PC-9 (cell line): ENCODE measurements at regions not wholly inside any gene's neighbourhood (a gene's known extent, or its start where the extent isn't known, plus 50 kb on each side); places are given as distances from the start of the nearest gene placed in this dataset.

Experiments
- BruUV-seq: library from RNA; stranded (reverse); fragments of 400-500 nt; replicated peaks from 2 replicates; lab custom pipeline; 2021; lab: Mats Ljungman, UMichigan
- CTCF ChIA-PET: fragments of 300-600 bp; sonication (Branson Sonifier 250); formaldehyde crosslinking; loops from one replicate; lab custom pipeline; 2022; ENCODE audit warnings: antibody characterized with exemption; lab: Charles Lee
- POLR2A ChIA-PET: fragments of 300-600 bp; sonication (Branson Sonifier 250); formaldehyde crosslinking; loops from one replicate; lab custom pipeline; 2022; ENCODE audit warnings: antibody characterized with exemption; ENCODE audit not compliant: unreplicated experiment; lab: Charles Lee
- DNase-seq, 2 experiments: peaks; one replicate each; pipeline versions ENCODE4 v3.0.0 to v3.0.0-alpha.2; 2015 to 2022; ENCODE audit warnings: mixed read lengths in 1 of 2
- H2AFZ ChIP-seq: fragments of 200-600 bp; sonication (generic); 2 replicates; pipeline ENCODE4 v1.8.1; 2017; ENCODE audit warnings: antibody characterized with exemption
- H3F3A ChIP-seq: fragments of 200-600 bp; sonication (generic); 2 replicates; pipeline ENCODE4 v1.8.1; 2017; ENCODE audit warnings: antibody characterized with exemption, mild to moderate bottlenecking, low read depth; ENCODE audit not compliant: insufficient read depth
- H3K27ac ChIP-seq: fragments of 200-600 bp; sonication (generic); 2 replicates; pipeline ENCODE4 v1.6.1; 2016; ENCODE audit warnings: mixed run types
- H3K27me3 ChIP-seq: fragments of 200-600 bp; sonication (generic); 2 replicates; pipeline ENCODE4 v1.6.1; 2016; ENCODE audit warnings: low read depth, mixed run types; ENCODE audit not compliant: insufficient read depth
- H3K36me3 ChIP-seq: fragments of 200-600 bp; sonication (generic); 2 replicates; pipeline ENCODE4 v1.6.1; 2016; ENCODE audit warnings: low read depth, mixed run types
- H3K4me1 ChIP-seq: fragments of 200-600 bp; sonication (generic); replicated peaks from 2 replicates; pipeline ENCODE4 v1.6.1; 2016; ENCODE audit warnings: mixed run types; ENCODE audit not compliant: insufficient read depth
- H3K4me2 ChIP-seq: fragments of 200-600 bp; sonication (generic); 2 replicates; pipeline ENCODE4 v1.6.1; 2017; ENCODE audit warnings: mixed run types
- H3K4me3 ChIP-seq: fragments of 200-600 bp; sonication (generic); 2 replicates; pipeline ENCODE4 v1.6.1; 2016; ENCODE audit warnings: mixed run types
- H3K79me2 ChIP-seq: fragments of 200-600 bp; sonication (generic); 2 replicates; pipeline ENCODE4 v1.6.1; 2017; ENCODE audit warnings: low read depth, mixed run types
- H3K9me2 ChIP-seq: fragments of 200-600 bp; sonication (generic); 2 replicates; pipeline ENCODE4 v1.8.1; 2017; ENCODE audit warnings: mild to moderate bottlenecking; ENCODE audit not compliant: insufficient read depth
- H3K9me3 ChIP-seq: fragments of 200-600 bp; sonication (generic); 2 replicates; pipeline ENCODE4 v1.8.1; 2016; ENCODE audit warnings: low read depth; ENCODE audit not compliant: insufficient read depth
- H4K20me1 ChIP-seq: fragments of 200-600 bp; sonication (generic); 2 replicates; pipeline ENCODE4 v1.8.1; 2017; ENCODE audit not compliant: insufficient read depth
- EZH2 ChIP-seq: fragments of 200-600 bp; sonication (generic); IDR thresholded peaks from 2 replicates; pipeline ENCODE4 v1.8.0; 2017; ENCODE audit warnings: antibody characterized with exemption, low read depth
- intact Hi-C: fragments of 100-400 bp; cut with micrococcal nuclease; formaldehyde crosslinking; loops from one replicate; pipeline ENCODE4 v1.10.0; 2022; ENCODE audit not compliant: unreplicated experiment
- TF ChIP-seq, protein P1 (sequence below): fragments of 200-600 bp; sonication (generic); conservative IDR thresholded peaks from 2 replicates; pipeline ENCODE4 v1.6.1; 2017; ENCODE audit warnings: mixed run types, antibody characterized with exemption, mild to moderate bottlenecking, moderate library complexity

DNA sequence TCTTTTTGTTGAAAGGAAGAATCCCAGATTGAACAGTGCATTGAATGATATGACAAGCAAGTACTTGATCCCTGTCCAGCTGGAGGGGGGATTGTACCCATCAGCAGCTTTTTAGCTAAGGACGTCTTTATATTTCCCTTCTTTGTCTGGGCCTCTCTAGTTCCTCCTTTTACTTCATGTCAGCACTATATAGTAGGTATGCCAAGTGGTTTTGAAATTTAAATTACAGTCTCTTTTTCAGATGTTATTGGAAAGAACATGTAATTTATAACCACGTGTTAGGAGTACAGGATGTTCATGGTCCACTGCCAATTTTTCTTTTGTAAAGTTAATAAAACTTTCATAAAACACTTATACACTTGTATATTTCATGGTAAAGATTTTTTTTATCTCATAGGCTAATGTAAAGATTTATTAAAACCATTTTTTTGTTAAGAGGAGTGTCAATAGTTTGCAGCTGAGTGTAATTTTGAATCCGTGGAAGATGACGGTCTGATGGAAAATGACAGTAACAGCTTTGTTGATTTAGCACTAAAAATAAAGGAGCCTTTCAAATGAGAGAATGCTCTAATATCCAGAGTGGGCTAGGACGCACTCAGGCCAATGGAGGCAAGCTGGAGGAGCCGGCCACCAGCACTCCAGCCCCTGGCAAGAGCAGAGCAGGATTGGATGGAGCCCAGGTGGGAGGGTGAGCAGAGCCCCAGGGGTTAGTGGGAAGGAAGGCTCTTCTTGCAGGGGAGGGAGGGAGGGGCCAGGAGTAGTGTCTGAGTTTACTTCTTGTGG lies 488.3 kb downstream of the INSC start:
- BruUV-seq: no TSS peak
- H3K27ac ChIP-seq: no peak overlapping the region
- no peak overlapping the region for H3K4me2 ChIP-seq
- ChIA-PET POLR2A (no interaction called here), CTCF (no interaction called here)
- H3F3A ChIP-seq: no peaks in the 10 kb centered on the region
- no peaks in the 10 kb centered on the region for H3K27me3 ChIP-seq
- no peaks in the 10 kb centered on the region for H4K20me1 ChIP-seq
- no peaks in the 10 kb centered on the region for H3K36me3 ChIP-seq
- H3K9me2 ChIP-seq: no peaks in the 10 kb centered on the region
- H3K9me3 ChIP-seq: no peaks in the 10 kb centered on the region
- H3K4me1 ChIP-seq: no peaks in the 10 kb centered on the region
- intact Hi-C loops: no loop called here
- H3K4me3 ChIP-seq: no peak overlapping the region
- DNase-seq: no peak
- H3K79me2 ChIP-seq: no peaks in the 10 kb centered on the region
- H2AFZ ChIP-seq: no peak overlapping the region
- TF ChIP-seq EZH2: no peak
- TF ChIP-seq, protein P1, sequence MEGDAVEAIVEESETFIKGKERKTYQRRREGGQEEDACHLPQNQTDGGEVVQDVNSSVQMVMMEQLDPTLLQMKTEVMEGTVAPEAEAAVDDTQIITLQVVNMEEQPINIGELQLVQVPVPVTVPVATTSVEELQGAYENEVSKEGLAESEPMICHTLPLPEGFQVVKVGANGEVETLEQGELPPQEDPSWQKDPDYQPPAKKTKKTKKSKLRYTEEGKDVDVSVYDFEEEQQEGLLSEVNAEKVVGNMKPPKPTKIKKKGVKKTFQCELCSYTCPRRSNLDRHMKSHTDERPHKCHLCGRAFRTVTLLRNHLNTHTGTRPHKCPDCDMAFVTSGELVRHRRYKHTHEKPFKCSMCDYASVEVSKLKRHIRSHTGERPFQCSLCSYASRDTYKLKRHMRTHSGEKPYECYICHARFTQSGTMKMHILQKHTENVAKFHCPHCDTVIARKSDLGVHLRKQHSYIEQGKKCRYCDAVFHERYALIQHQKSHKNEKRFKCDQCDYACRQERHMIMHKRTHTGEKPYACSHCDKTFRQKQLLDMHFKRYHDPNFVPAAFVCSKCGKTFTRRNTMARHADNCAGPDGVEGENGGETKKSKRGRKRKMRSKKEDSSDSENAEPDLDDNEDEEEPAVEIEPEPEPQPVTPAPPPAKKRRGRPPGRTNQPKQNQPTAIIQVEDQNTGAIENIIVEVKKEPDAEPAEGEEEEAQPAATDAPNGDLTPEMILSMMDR: no peak

GRCh38 chr11:15605094-15605493 lies 490.4 kb downstream of the INSC start:
- no peak overlapping the region for H3K4me3 ChIP-seq
- TF ChIP-seq EZH2: no peak
- TF ChIP-seq, protein P1: no peak
- intact Hi-C loops: no loop called here
- BruUV-seq: no TSS peak
- no peak overlapping the region for H3K4me2 ChIP-seq
- ChIA-PET POLR2A (no interaction called here), CTCF (no interaction called here)
- no peak overlapping the region for H2AFZ ChIP-seq
- DNase-seq: no peak
- H3F3A ChIP-seq: no peaks in the 10 kb centered on the region
- H3K27ac ChIP-seq: no peak overlapping the region
- no peaks in the 10 kb centered on the region for H3K27me3 ChIP-seq
- H3K4me1 ChIP-seq: no peaks in the 10 kb centered on the region
- no peaks in the 10 kb centered on the region for H4K20me1 ChIP-seq
- H3K36me3 ChIP-seq: no peaks in the 10 kb centered on the region
- H3K79me2 ChIP-seq: no peaks in the 10 kb centered on the region
- H3K9me2 ChIP-seq: no peaks in the 10 kb centered on the region
- H3K9me3 ChIP-seq: no peaks in the 10 kb centered on the region

- Histone ChIP-seq H3K4me3 (no peak overlapping the region), H3K9me3 (no peaks in the 10 kb centered on the region), H3K27ac (no peak overlapping the region), H3K27me3 (no peaks in the 10 kb centered on the region), H2AFZ (no peak overlapping the region), H3K79me2 (no peaks in the 10 kb centered on the region), H3K36me3 (no peaks in the 10 kb centered on the region), H3K4me2 (no peak overlapping the region), H3K9me2 (no peaks in the 10 kb centered on the region), H3K4me1 (no peaks in the 10 kb centered on the region), H3F3A (no peaks in the 10 kb centered on the region), H4K20me1 (no peaks in the 10 kb centered on the region)
- TF ChIP-seq, protein P1: no peak
- TF ChIP-seq EZH2: no peak
- DNase-seq: no peak
- POLR2A ChIA-PET: no interaction called here
- CTCF ChIA-PET: no interaction called here
- BruUV-seq: no TSS peak
- intact Hi-C loops: no loop called here
Observed at GRCh38 chr11:15607361-15608036, 492.8 kb downstream of the INSC start.
